ENCODE measurements at regions not wholly inside any gene's neighbourhood (a gene's known extent, or its start where the extent isn't known, plus 50 kb on each side); places are given as distances from the start of the nearest gene placed in this dataset.
"Not testable (repeated sequence)": the region's sequence is repeated elsewhere in the genome, so short reads cannot be mapped to it uniquely, and the experiment has no call there.

DNA sequence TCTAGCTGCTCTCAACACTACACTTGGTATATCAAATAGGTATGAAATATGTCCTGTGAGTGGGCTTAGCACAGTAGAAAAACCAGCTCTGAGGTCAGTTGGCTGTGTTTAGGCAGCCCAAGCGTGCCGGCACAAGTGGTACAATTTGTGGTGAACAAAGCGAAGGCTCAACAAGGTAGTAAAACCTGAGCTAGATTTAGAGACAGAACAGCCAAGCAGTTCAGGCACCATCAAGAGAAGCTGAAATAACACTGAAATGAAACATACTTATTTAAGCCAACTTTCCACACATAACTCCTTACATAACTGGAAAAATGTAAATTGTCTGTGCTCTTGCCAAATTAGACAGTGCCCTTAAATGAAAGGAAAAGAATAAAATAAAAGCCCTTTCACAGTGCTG is 596.8 kb upstream of the FBXO33 start:
- Mint-ChIP-seq H3K36me3 (ENCODE audit: low read depth) (no peaks in the 10 kb centered on the region), H3K27me3 (ENCODE audit: low read depth, poor library complexity) (no peaks in the 10 kb centered on the region), H3K9me3 (no peaks in the 10 kb centered on the region), H3K4me1 (no peaks in the 10 kb centered on the region), H3K27ac (no peak overlapping the region), H3K4me3 (no peak overlapping the region)
- no peak for TF ChIP-seq CTCF (IDR thresholded peaks at IDR 0.05)
- DNase-seq, result no peak

- Mint-ChIP-seq H3K27me3 (ENCODE audit: low read depth, poor library complexity) (no peaks in the 10 kb centered on the region), H3K9me3 (no peaks in the 10 kb centered on the region), H3K4me1 (no peaks in the 10 kb centered on the region), H3K27ac (no peak overlapping the region), H3K36me3 (ENCODE audit: low read depth) (no peaks in the 10 kb centered on the region), H3K4me3 (no peak overlapping the region)
- no peak for TF ChIP-seq CTCF (IDR thresholded peaks at IDR 0.05)
- DNase-seq, result no peak
Measured at GRCh38 chr14:40025101-40025500, 592.9 kb upstream of the FBXO33 start.

- Mint-ChIP-seq H3K27me3 (ENCODE audit: low read depth, poor library complexity) (peaks cover 4% of the 10 kb centered on the region), H3K4me1 (no peaks in the 10 kb centered on the region), H3K9me3 (no peaks in the 10 kb centered on the region), H3K4me3 (no peak overlapping the region), H3K36me3 (ENCODE audit: low read depth) (no peaks in the 10 kb centered on the region), H3K27ac (no peak overlapping the region)
- TF ChIP-seq CTCF (IDR thresholded peaks at IDR 0.05), result no peak
- no peak for DNase-seq
Measured at GRCh38 chr14:40010961-40011360, 578.7 kb upstream of the FBXO33 start.

GRCh38 chr14:40009771-40010170 is 577.5 kb upstream of the FBXO33 start:
- DNase-seq, result no peak
- H3K4me3 Mint-ChIP-seq, result no peak overlapping the region
- no peaks in the 10 kb centered on the region for H3K9me3 Mint-ChIP-seq
- no peak overlapping the region for H3K27ac Mint-ChIP-seq
- no peaks in the 10 kb centered on the region for H3K4me1 Mint-ChIP-seq
- H3K27me3 Mint-ChIP-seq (ENCODE audit: low read depth, poor library complexity), result peaks cover 4% of the 10 kb centered on the region
- no peak for TF ChIP-seq CTCF (IDR thresholded peaks at IDR 0.05)
- no peaks in the 10 kb centered on the region for H3K36me3 Mint-ChIP-seq (ENCODE audit: low read depth)

DNA sequence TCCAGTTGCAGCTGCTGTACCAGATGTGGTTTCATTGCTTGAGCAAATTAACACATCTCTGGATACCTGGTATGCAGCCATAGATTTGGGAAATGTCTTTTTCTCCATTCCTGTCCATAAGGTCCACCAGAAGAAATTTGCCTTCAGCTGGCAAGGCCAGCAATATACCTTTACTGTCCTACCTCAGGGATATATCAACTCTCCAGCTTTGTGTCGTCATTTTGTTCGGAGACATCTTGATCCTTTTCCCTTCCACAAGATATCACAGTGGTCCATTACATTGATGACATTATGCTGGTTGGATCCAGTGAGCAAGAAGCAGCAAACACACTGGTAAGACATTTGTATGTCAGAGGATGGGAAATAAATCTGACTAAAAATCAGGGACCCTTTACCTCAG is 576.1 kb upstream of the FBXO33 start:
- not testable (repeated sequence) for H3K27ac Mint-ChIP-seq, H3K4me1 Mint-ChIP-seq, H3K4me3 Mint-ChIP-seq

GRCh38 chr14:40004871-40005500 is 572.8 kb upstream of the FBXO33 start:
- no peak for DNase-seq
- Mint-ChIP-seq H3K27ac (no peak overlapping the region), H3K27me3 (ENCODE audit: low read depth, poor library complexity) (no peaks in the 10 kb centered on the region), H3K4me3 (no peak overlapping the region), H3K36me3 (ENCODE audit: low read depth) (no peaks in the 10 kb centered on the region), H3K9me3 (no peaks in the 10 kb centered on the region), H3K4me1 (no peaks in the 10 kb centered on the region)
- no peak for TF ChIP-seq CTCF (IDR thresholded peaks at IDR 0.05)

More for the DNA sequence above, 576.1 kb upstream of the FBXO33 start:
- not testable (repeated sequence) for H3K36me3 Mint-ChIP-seq (ENCODE audit: low read depth); H3K27me3 Mint-ChIP-seq (ENCODE audit: low read depth, poor library complexity); H3K9me3 Mint-ChIP-seq; DNase-seq
